ENCODE measurements at regions not wholly inside any gene's neighbourhood (a gene's known extent, or its start where the extent isn't known, plus 50 kb on each side); places are given as distances from the start of the nearest gene placed in this dataset.

GRCh38 chr11:79931692-79932091 is 490.9 kb upstream of the TENM4 start:
- Histone ChIP-seq H3K23ac (ENCODE audit: insufficient read length) (no peak overlapping the region), H4K5ac (ENCODE audit: insufficient read length, low read depth, low read length) (no peak overlapping the region), H2BK15ac (ENCODE audit: low read length) (no peak overlapping the region), H3K9me3 (ENCODE audit: insufficient read depth in 2 of 2, low read depth in 1 of 2, low read length in 1 of 2) (no peaks in the 10 kb centered on the region), H3K27ac (ENCODE audit: low read depth, low read length) (no peak overlapping the region), H2AFZ (ENCODE audit: low read length) (no peak overlapping the region), H3K23me2 (ENCODE audit: low read depth, low read length) (no peaks in the 10 kb centered on the region; the same call in 1 of the 2 replicates), H2BK120ac (replicated peaks; ENCODE audit: low read depth, low read length) (no peak overlapping the region), H2BK20ac (ENCODE audit: low read length) (no peak overlapping the region), H3K79me1 (ENCODE audit: low read depth, low read length) (no peaks in the 10 kb centered on the region), H3K79me2 (ENCODE audit: control insufficient read depth in 1 of 2, insufficient read depth in 2 of 2, low read length in 2 of 2) (no peaks in the 10 kb centered on the region), H3K4me2 (ENCODE audit: insufficient read depth in 1 of 2, low read depth in 2 of 2, low read length in 2 of 2) (no peak overlapping the region), H3K4me3 (ENCODE audit: extremely low read depth in 1 of 4, insufficient read depth in 2 of 4, low read depth in 3 of 4, low read length in 4 of 4) (no peak overlapping the region), H3K14ac (ENCODE audit: insufficient read length) (no peak overlapping the region), H2AK5ac (ENCODE audit: low read depth, low read length) (no peak overlapping the region), H3K4ac (replicated peaks; ENCODE audit: insufficient read length, low read depth, low read length) (no peak overlapping the region), H3K36me3 (ENCODE audit: control insufficient read depth in 2 of 4, insufficient read depth in 4 of 4, low read length in 3 of 4) (no peaks in the 10 kb centered on the region), H3K56ac (replicated peaks; ENCODE audit: insufficient read length, low read depth, low read length) (no peak overlapping the region), H3K18ac (ENCODE audit: extremely low read depth, low read length) (no peak overlapping the region), H2BK5ac (ENCODE audit: low read depth, low read length) (no peak overlapping the region), H4K8ac (ENCODE audit: extremely low read depth, insufficient read depth, low read length) (no peak overlapping the region), H4K91ac (replicated peaks; ENCODE audit: insufficient read length, low read length) (no peak overlapping the region), H3K27me3 (replicated peaks in 1 of 4; ENCODE audit: control insufficient read depth in 3 of 4, extremely low read depth in 1 of 4, insufficient read depth in 3 of 4, low read length in 3 of 4) (no peaks in the 10 kb centered on the region), H3K9ac (replicated peaks in 1 of 4; ENCODE audit: extremely low read depth in 1 of 4, low read depth in 3 of 4, low read length in 3 of 4) (no peak overlapping the region), H4K20me1 (replicated peaks in 1 of 2; ENCODE audit: control insufficient read depth in 1 of 2, insufficient read depth in 2 of 2, low read length in 2 of 2) (no peaks in the 10 kb centered on the region), H3K4me1 (replicated peaks in 1 of 4; ENCODE audit: control insufficient read depth in 3 of 4, insufficient read depth in 4 of 4, low read length in 3 of 4) (no peaks in the 10 kb centered on the region), H2BK12ac (ENCODE audit: low read depth, low read length) (no peak overlapping the region)
- FAIRE-seq = no peak
- TF ChIP-seq SIRT6 (IDR thresholded peaks at IDR 0.05; ENCODE audit: low read length) (no peak), CBX5 (IDR thresholded peaks at IDR 0.05; ENCODE audit: low read depth, low read length) (no peak), SRF (IDR thresholded peaks at IDR 0.05; ENCODE audit: low read depth, low read length) (no peak), RAD21 (IDR thresholded peaks at IDR 0.05 in 1 of 2, conservative IDR thresholded peaks at IDR 0.05 in 1 of 2; ENCODE audit: low read depth in 2 of 2, low read length in 2 of 2) (no peak; a peak in 1 of 4 replicates), TEAD4 (IDR thresholded peaks at IDR 0.05; ENCODE audit: low read depth, low read length) (no peak), CTCF (IDR thresholded peaks at IDR 0.05; ENCODE audit: control extremely low read depth in 1 of 3, insufficient read depth in 1 of 3, low read depth in 1 of 3, low read length in 3 of 3) (no peak)
- POLR2A ChIA-PET (ENCODE audit: partially characterized antibody) = no interaction called here
- CTCF ChIA-PET (ENCODE audit: partially characterized antibody) = interaction anchor here (0.6 to 1.4 kb wide), 2 partner anchors 16 to 19 kb away, joined by 4 to 5 read pairs; no protein-coding TSS in a partner anchor
- no peak for DNase-seq (ENCODE audit: low read depth in 1 of 2, low spot score in 2 of 2)
- 81% methylated on average over 1 of the region's 1 CpG; no CpG with 5 or more reads in 1 of the 2 experiments for WGBS, 2 experiments (ENCODE audit: extremely low coverage in 1 of 2, insufficient coverage in 1 of 2, insufficient read length in 1 of 2, insufficient replicate concordance in 2 of 2, low coverage in 1 of 2, low lambda C conversion rate in 2 of 2, missing lambda C conversion rate in 1 of 2)

All from H1 (cell line).